ENCODE measurements at regions not wholly inside any gene's neighbourhood (a gene's known extent, or its start where the extent isn't known, plus 50 kb on each side); places are given as distances from the start of the nearest gene placed in this dataset.
"Not testable (repeated sequence)": the region's sequence is repeated elsewhere in the genome, so short reads cannot be mapped to it uniquely, and the experiment has no call there.

GRCh38 chr7:156590212-156590611 lies 50.4 kb upstream of the RNF32 start:
- DNase-seq: no peak

GRCh38 chr7:156589808-156590207 lies 50.8 kb upstream of the RNF32 start:
- DNase-seq: peak in 4 of 51 donors; percentile 8 to 19 (median 14)

- no peak for DNase-seq
Measured at GRCh38 chr7:156585926-156586325, 54.6 kb upstream of the RNF32 start.

DNA sequence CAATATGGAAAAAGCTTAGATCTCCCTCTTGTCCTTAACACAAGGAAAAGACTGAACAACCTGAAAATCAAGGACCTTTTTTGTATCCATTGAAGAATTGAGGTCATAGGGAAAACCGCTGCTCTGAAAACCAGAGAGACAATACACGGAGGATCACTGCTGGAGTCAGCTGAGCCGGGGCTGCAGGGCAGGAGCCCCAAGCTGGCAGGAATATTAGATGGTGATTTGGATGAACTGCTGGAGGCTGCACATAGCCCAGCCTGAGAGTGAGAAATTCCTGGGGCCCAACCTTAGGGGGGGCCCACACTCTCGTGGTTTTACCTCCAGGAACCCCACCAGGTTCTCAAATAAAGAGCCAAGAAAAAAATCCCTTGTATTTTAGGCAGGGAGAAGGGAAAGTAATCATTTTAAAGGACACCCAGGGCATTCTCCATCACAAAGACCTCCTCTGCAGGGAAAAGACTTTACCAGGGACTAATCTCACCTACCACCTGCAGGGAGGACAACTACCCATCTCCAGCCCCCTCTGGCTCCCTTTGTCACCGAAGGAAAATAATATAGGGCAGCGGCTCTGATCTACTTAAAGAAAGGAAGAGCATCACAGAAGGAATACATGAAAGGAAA lies 55.4 kb upstream of the RNF32 start:
- no peak for DNase-seq

GRCh38 chr7:156582591-156583123 lies 57.9 kb upstream of the RNF32 start:
- no peak for DNase-seq

- DNase-seq: no peak
Measured at GRCh38 chr7:156580036-156580435, 60.5 kb upstream of the RNF32 start.

- DNase-seq: peak in 6 of 51 donors; percentile 6 to 40 (median 26)
Measured at GRCh38 chr7:156579566-156579965, 61.0 kb upstream of the RNF32 start.

DNA sequence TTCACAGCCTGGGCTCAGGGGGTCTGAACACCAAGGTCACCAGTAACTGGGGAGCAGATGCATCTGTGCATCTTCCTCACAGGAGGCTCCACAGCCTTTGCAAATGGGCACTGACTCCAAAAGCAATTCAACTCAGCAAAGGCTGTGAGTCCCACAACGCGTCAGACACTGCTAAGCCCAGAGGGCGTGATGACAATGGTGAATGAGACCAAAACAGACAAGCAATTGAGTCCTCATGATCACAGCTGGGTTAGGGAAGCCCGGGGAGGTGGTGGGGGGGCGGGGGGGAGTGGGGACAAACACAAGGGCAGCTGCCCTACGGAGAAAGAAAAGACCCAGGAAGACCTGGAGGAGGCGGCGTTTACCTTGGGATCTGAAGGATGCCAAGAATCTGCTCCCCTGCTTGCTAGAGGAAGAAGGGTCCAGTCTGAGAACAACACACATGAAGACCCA lies 61.6 kb upstream of the RNF32 start:
- DNase-seq: peak in 38 of 51 donors; percentile 10 to 80 (median 56)

DNA sequence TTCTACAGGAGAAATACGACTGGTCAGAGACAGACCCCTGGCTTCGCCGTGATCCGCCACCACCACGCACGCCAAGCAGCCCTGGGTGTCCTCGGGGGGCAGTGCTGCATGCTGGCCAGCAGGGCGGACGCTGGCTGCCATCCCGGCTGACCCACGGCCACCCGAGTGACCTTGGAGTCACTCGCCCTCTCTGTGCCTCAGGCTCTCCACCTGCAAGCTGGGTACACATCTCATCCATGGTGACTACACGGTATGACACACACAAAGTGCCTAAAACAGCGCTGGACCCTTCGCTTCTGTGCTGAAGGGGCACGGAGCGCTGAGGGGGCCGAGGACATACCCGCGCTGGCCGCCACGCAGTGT lies 62.0 kb upstream of the RNF32 start:
- peak in 16 of 51 donors; percentile 18 to 78 (median 43) for DNase-seq

- DNase-seq: peak in 23 of 51 donors; percentile 1 to 86 (median 34)
Measured at GRCh38 chr7:156577645-156578577, 62.7 kb upstream of the RNF32 start.

DNA sequence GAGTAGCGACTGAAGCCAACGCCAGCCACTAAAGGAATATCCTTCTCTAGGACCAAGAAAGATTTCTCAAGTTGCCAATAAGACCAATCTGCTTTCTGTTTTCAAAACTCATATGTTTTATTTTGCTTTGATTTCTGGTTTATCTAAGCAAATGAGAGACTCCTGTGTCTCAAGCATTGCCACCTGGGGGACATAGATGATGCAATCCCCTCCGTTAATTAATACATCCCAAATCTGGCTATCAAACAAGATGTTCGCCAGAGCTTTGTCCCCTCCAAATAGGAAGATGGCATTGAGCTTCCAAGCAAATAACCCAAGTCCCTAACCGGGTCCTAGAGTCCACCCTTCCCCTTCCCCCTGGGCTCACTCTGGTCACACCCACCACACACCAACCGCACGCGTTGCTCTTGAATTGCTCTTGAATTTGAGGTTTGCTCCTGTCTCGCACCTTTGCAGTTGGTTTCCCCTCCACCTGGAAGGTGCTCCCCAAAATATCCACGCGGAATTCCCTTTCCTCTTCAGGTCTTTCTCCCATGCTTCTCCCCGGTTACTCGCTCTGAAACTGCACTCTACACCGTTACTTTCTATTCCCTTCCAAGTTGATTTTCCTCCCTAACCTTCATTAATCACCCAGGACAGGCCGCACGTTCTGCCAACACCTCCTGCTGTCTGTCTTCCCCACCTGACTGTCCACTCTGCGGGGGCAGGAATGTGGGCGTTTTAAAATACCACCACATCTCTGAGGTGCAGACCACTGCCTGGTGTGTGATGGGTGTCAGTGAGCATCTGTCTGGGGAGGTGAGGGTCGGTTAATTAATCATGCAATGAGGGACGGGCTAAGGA lies 64.1 kb upstream of the RNF32 start:
- DNase-seq: no peak

- no peak for DNase-seq
Measured at GRCh38 chr7:156568258-156568657, 72.3 kb upstream of the RNF32 start.

- no peak for DNase-seq
Measured at GRCh38 chr7:156566812-156567549, 73.6 kb upstream of the RNF32 start.

- not testable (repeated sequence) for DNase-seq
Measured at GRCh38 chr7:156565002-156565401, 75.6 kb upstream of the RNF32 start.

DNA sequence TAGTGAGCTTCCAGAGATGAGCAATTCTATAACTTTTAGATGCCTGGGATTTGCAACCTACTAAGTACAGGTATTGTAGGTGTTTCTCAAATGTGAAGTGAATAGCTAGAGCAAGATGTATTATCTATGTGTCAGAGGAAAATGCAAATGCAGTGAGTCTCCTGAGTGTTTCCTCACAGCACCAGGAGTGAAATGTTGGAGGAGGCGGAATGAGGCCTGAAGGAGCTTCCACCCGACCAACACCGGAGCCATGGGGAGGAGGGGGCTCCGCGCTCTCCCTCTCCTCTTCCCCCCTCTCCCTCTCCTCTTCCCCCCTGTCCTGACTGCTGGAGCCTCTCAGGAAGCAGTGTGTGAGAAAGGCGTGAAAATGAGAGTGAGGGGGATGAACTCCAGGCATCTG lies 79.9 kb upstream of the RNF32 start:
- DNase-seq: peak in 1 of 51 donors; percentile 5

DNA sequence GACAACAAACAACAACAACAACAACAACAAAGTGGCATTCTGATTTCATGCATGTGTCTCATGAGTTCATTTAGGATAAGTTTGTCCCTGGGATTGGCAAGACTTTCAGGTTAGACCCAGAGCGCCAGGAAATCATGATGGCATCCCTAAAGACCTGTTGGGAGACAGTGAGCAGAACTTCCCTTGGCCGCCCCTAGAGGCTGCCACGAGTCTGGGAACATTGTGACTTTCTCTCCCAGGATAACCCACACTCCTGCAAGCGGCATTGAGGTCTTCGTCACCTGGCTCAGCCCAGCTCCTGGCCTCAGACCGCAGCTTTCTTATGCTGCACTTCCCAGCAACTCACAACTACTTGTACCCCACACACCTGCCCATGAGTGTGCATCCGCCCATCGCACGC lies 80.5 kb upstream of the RNF32 start:
- DNase-seq: no peak

DNA sequence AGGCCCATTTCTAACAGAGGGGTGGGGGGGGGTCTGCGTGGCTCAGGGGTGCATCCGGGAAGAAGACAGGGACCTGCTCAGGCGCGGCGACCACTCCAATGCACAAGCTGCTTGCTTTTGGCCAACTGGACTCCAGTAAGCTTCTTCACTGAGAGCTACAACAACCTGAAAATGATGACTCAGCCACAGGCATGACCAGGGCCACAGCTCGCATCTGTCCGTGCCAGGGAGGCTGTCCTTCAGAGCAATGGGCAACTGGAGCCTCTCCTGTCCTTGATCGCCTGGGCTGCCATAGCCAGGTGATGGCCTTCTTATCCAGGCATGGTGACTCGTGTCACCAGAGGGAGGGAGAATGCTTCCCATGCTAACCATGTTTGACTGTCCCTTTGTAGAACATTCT lies 81.6 kb upstream of the RNF32 start:
- no peak for DNase-seq

GRCh38 chr7:156558198-156558597 lies 82.4 kb upstream of the RNF32 start:
- DNase-seq: no peak

DNA sequence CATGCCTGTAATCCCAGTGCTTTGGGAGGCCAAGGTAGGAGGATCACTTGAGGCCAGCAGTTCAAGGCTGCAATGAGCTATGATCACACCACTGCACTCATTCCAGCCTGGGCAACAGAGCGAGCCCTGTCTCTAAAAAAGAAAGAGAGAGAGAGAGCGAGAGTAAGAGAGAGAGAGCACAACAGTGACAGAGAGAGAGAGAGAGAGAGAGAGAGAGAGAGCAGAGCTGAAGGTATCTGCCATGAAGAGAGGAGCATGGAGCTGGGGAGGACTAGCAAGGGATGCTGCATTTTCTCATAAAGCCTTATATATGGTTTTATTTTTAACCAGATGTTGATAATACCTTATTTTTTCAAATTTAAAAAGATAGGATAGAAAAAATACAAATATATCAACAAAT lies 84.5 kb upstream of the RNF32 start:
- DNase-seq: no peak

GRCh38 chr7:156554488-156554887 lies 86.1 kb upstream of the RNF32 start:
- DNase-seq: no peak

GRCh38 chr7:156549636-156550035 lies 90.9 kb upstream of the RNF32 start:
- DNase-seq: no peak
